GM12874 (cell line): ENCODE measurements at regions not wholly inside any gene's neighbourhood (a gene's known extent, or its start where the extent isn't known, plus 50 kb on each side); places are given as distances from the start of the nearest gene placed in this dataset.
A peak's percentile ranks its signal among the peaks of the same experiment; 100 is the strongest.

Source experiments
- TF ChIP-seq, protein P1 (sequence below): IDR thresholded peaks from 2 replicates; pipeline ENCODE4 v1.5.1; 2011; ENCODE audit warnings: low read depth, mild to moderate bottlenecking, control low read depth, low read length, moderate library complexity; ENCODE audit not compliant: insufficient read depth

DNA sequence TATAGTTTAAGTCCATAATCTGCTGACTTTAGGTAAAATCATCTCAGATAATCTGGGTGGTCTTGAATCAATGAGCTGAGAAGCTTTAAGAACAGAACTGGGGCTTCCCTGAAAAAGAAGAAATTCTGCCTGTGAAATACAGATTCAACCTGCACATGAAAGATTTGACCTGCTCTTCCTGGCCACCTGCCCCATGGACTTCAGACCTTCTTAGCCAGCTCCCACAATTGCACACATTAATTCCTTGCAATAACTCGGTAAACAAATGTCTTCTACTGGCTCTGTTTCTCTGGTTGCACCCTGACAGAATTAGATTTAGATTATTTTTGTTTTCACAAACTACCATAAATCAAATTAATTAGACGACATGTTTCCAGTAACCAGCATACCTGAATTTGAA is 2117.9 kb upstream of the C9orf72 start:
- TF ChIP-seq, protein P1, sequence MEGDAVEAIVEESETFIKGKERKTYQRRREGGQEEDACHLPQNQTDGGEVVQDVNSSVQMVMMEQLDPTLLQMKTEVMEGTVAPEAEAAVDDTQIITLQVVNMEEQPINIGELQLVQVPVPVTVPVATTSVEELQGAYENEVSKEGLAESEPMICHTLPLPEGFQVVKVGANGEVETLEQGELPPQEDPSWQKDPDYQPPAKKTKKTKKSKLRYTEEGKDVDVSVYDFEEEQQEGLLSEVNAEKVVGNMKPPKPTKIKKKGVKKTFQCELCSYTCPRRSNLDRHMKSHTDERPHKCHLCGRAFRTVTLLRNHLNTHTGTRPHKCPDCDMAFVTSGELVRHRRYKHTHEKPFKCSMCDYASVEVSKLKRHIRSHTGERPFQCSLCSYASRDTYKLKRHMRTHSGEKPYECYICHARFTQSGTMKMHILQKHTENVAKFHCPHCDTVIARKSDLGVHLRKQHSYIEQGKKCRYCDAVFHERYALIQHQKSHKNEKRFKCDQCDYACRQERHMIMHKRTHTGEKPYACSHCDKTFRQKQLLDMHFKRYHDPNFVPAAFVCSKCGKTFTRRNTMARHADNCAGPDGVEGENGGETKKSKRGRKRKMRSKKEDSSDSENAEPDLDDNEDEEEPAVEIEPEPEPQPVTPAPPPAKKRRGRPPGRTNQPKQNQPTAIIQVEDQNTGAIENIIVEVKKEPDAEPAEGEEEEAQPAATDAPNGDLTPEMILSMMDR, result no peak

DNA sequence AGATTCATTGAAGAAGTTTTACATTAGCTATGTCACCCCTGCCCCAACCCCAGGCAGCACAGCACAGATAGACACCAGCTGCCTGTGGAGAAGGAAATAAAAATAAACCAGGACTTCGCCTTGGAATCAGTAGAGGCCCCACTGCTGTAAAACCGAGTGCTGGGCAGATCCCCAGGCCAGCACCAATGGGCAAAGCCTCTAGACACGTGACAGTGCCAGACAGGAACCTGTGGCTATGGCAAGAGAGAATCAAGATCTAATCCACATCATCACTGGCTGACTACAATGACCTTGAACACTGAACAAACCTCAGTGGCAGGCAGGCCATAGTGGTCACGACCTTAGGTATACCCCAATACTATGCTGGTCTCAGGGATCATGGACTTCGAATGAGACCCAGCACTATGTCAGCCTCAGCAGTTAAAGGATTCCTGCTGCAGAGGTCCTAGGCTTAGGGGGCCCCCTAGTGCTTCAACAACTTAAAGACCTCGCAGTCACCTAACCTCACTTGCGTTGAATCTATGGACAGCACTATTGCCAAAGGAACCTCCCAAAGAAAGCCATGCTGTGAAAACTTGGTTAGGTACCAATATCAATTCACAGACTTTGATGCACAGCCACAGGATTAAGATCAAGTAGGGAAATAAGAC is 2118.6 kb upstream of the C9orf72 start:
- TF ChIP-seq, protein P1, result peak; percentile 56

DNA sequence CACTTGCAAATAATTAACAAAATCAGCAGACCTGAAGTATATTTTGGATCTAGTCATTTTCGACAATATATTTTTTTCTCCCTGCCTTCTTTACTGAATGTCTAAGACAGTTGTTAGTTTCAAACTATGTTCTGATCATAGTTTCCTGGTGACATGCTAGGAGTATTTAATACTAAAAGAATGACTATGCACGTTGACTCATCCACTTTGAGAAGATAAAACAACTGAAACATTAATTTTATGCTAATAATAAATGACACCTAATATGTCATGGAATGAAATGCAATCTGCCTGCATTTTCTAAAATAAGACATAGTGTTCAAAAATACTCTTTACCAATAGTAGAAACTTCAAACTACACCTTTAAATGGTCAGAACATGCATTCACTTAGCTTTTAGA is 2123.7 kb upstream of the C9orf72 start:
- TF ChIP-seq, protein P1, result no peak

DNA sequence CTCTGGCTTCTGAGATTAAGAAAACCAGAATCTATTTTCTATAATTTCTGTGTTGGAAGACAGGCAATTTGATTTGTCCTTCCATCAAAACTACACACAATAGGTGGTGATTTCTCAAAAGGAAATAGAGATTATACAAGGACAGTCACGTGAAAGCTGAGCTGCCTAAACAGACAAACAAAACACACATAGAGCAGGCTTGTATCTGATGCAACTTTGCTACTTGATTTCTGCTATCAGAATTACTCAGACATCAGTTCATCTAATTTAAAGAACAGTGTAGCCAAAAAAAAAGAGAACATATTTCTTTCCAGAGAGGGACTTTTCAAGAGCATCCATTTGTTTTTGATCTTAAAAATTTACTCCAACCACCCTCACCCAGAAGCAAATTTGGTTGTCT is 2128.3 kb upstream of the C9orf72 start:
- TF ChIP-seq, protein P1, result no peak

DNA sequence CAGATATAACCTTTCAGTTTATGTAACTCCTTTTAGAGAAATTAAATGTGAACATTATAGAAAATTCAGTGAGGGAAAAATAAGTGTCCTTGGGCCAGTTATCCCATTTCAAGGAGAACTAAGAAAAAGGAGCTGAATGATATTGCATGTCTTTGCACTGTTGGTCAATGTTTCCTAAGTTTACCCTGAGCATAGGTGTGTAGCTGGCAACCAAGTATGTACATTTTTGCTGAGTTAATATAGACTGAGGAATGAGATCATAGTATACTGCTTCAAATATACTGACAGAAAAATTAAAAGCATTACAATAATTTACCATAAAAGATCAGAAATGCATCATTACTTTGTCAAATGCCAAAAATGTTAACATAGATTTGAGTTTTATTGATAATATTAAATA is 2128.7 kb upstream of the C9orf72 start:
- TF ChIP-seq, protein P1, result no peak

DNA sequence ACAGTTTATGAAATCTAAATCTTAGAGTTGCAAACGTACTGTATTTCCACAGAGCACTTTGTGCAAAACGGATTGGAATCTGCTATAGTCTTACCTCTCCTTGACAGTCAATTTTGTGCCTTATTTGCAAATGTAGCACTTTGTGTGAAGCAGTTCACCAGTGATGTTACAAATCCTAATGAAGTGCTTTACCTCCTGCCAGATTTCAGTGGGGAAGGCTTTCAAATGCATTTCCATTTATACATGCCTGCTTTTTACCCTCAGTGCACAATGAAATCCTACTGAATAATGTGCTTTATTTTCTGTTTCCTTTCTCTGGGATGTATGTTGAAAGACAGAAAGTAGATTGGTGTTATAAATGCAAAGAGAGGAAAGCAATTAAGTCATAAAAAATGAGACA is 2141.6 kb upstream of the C9orf72 start:
- TF ChIP-seq, protein P1, result no peak

DNA sequence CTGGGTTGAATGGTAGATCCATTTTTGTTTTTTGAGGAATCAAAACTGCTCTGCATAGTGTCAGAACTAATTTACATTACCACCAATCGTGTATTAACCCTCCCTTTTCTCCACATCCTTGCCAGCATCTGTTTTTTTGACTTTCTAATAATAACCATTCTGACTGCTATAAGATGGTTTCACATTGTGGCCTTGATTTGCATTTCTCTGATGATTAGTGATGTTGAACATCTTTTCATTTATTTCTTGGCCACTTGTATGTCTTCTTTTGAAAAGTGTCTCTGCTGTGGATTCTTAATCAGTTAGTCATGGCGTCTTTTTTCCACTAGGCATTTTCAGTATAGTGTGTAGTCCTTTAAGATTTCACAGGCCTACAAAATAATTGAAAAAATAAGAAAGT is 2144.3 kb upstream of the C9orf72 start:
- TF ChIP-seq, protein P1, result no peak
